ENCODE measurements at regions not wholly inside any gene's neighbourhood (a gene's known extent, or its start where the extent isn't known, plus 50 kb on each side); places are given as distances from the start of the nearest gene placed in this dataset.

- TF ChIP-seq, protein P1, sequence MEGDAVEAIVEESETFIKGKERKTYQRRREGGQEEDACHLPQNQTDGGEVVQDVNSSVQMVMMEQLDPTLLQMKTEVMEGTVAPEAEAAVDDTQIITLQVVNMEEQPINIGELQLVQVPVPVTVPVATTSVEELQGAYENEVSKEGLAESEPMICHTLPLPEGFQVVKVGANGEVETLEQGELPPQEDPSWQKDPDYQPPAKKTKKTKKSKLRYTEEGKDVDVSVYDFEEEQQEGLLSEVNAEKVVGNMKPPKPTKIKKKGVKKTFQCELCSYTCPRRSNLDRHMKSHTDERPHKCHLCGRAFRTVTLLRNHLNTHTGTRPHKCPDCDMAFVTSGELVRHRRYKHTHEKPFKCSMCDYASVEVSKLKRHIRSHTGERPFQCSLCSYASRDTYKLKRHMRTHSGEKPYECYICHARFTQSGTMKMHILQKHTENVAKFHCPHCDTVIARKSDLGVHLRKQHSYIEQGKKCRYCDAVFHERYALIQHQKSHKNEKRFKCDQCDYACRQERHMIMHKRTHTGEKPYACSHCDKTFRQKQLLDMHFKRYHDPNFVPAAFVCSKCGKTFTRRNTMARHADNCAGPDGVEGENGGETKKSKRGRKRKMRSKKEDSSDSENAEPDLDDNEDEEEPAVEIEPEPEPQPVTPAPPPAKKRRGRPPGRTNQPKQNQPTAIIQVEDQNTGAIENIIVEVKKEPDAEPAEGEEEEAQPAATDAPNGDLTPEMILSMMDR (conservative IDR thresholded peaks at IDR 0.05 in 1 of 2, IDR thresholded peaks at IDR 0.05 in 1 of 2; ENCODE audit: low read depth in 1 of 2, low read length in 2 of 2) = no peak
- TF ChIP-seq EZH2 (IDR thresholded peaks at IDR 0.05; ENCODE audit: low read length, missing control alignments) = no peak
Measured at GRCh38 chr6:86825436-86825835, 111.9 kb upstream of the HTR1E start.

All from fibroblast of lung (primary cell).